ENCODE measurements at regions not wholly inside any gene's neighbourhood (a gene's known extent, or its start where the extent isn't known, plus 50 kb on each side); places are given as distances from the start of the nearest gene placed in this dataset.
A peak's percentile ranks its signal among the peaks of the same experiment; 100 is the strongest.
"Not testable (repeated sequence)": the region's sequence is repeated elsewhere in the genome, so short reads cannot be mapped to it uniquely, and the experiment has no call there.

- no peak for FAIRE-seq
Observed at GRCh38 chr12:131443019-131444000, 267.6 kb upstream of the SFSWAP start.

- no peak for FAIRE-seq
Observed at GRCh38 chr12:131444220-131445164, 266.4 kb upstream of the SFSWAP start.

GRCh38 chr12:131445184-131445774, 265.6 kb upstream of the SFSWAP start:
- FAIRE-seq: no peak

GRCh38 chr12:131445795-131446194, 265.1 kb upstream of the SFSWAP start:
- FAIRE-seq: no peak

GRCh38 chr12:131447636-131448035, 263.3 kb upstream of the SFSWAP start:
- FAIRE-seq: not testable (repeated sequence)

GRCh38 chr12:131448254-131448795, 262.6 kb upstream of the SFSWAP start:
- FAIRE-seq: no peak

GRCh38 chr12:131449027-131449426, 261.9 kb upstream of the SFSWAP start:
- no peak for FAIRE-seq

- no peak for FAIRE-seq
Observed at GRCh38 chr12:131452444-131452860, 258.4 kb upstream of the SFSWAP start.

- FAIRE-seq: peak; percentile 10
Observed at GRCh38 chr12:131454418-131455217, 256.3 kb upstream of the SFSWAP start.

- FAIRE-seq: no peak
Observed at GRCh38 chr12:131455218-131455506, 255.7 kb upstream of the SFSWAP start.

- FAIRE-seq: no peak
Observed at GRCh38 chr12:131455581-131456110, 255.2 kb upstream of the SFSWAP start.

- no peak for FAIRE-seq
Observed at GRCh38 chr12:131456301-131457027, 254.4 kb upstream of the SFSWAP start.

- no peak for FAIRE-seq
Observed at GRCh38 chr12:131457028-131457310, 253.9 kb upstream of the SFSWAP start.

GRCh38 chr12:131457331-131458047, 253.4 kb upstream of the SFSWAP start:
- FAIRE-seq: no peak

- no peak for FAIRE-seq
Observed at GRCh38 chr12:131458048-131458374, 252.9 kb upstream of the SFSWAP start.

- FAIRE-seq: no peak
Observed at GRCh38 chr12:131458931-131459772, 251.7 kb upstream of the SFSWAP start.

GRCh38 chr12:131459773-131460365, 251.0 kb upstream of the SFSWAP start:
- FAIRE-seq: no peak

GRCh38 chr12:131460520-131460919, 250.4 kb upstream of the SFSWAP start:
- FAIRE-seq: no peak

- no peak for FAIRE-seq
Observed at GRCh38 chr12:131461096-131461495, 249.8 kb upstream of the SFSWAP start.
